ENCODE measurements at regions not wholly inside any gene's neighbourhood (a gene's known extent, or its start where the extent isn't known, plus 50 kb on each side); places are given as distances from the start of the nearest gene placed in this dataset.

DNA sequence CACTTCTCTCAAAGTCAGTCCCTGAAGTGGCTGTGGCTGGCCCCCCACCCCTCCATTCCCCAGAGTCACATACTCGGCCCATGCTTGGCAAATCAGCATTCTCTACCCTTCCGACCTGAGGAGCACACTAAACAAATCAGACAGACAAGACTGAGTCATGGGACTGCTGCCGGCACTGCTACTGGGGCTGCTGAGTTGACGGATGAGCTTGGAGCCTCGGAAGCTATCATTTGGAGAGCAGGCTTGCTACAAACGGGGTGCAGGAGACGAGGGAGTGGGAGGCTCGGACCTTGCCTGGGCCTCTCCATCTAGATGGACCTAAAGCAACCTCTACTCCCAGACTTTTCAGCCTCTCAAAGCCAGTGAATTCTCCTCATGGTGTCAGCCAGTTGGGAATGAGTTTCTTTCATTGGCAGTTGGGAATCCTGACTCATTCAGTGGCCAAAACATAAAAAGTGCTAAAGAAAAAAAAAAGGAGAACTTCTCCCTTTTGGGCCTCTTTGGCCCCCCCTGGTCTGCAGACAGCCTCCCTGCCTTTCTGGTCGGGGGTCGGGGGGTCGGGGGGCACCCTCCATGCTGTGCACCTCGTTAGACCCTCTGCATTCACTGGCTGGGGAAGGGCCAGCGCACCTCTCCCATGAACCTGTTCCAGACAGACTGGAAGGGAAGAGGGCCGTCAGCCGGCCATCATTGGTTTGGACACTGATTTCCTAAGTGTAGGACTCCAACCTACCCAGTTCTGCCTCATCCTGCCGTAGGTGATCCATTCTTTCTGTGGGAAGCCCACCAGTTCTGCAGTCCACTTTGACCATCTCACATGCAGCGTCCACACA is 52.3 kb upstream of the COL13A1 start:
- H3K27ac ChIP-seq = no peak overlapping the region
- ATAC-seq (replicated peaks in 6 of 8) = peak in 7 of 8 experiments; percentile 62 to 99 (median 97)
- H3K4me1 ChIP-seq (replicated peaks in 1 of 2) = peaks cover 8 to 24% of the 10 kb centered on the region in 2 donors
- WGBS, 10 experiments = 23 to 60% (median 32%) methylated on average over 2 to 7 of the region's 17 CpGs; no CpG with 5 or more reads in 6 of the 10 experiments
- in situ Hi-C loops (cut with MboI; ENCODE audit: low pct_unique_long_range_greater_than_20kb in 2 of 9, low sequenced_read_pairs in 9 of 9, unreplicated experiment in 9 of 9) = no loop called here
- H3K4me3 ChIP-seq = no peak overlapping the region

- Histone ChIP-seq H3K27ac (no peak overlapping the region), H3K4me1 (replicated peaks in 1 of 2) (peaks cover 8 to 24% of the 10 kb centered on the region in 2 donors), H3K4me3 (no peak overlapping the region)
- 85 to 100% (median 95%) methylated on average over 1 to 4 of the region's 9 CpGs; no CpG with 5 or more reads in 6 of the 10 experiments for WGBS, 10 experiments
- ATAC-seq (replicated peaks in 6 of 8) = peak in 1 of 8 experiments; percentile 8
- in situ Hi-C loops (cut with MboI; ENCODE audit: low pct_unique_long_range_greater_than_20kb in 2 of 9, low sequenced_read_pairs in 9 of 9, unreplicated experiment in 9 of 9) = no loop called here
Observed at GRCh38 chr10:69750011-69750373, 51.7 kb upstream of the COL13A1 start.

GRCh38 chr10:69750725-69751124 is 51.0 kb upstream of the COL13A1 start:
- Histone ChIP-seq H3K4me3 (no peak overlapping the region), H3K27ac (no peak overlapping the region), H3K4me1 (replicated peaks in 1 of 2) (peaks cover 8 to 24% of the 10 kb centered on the region in 2 donors)
- ATAC-seq (replicated peaks in 6 of 8) = no peak
- 22 to 80% (median 48%) methylated on average over 1 to 4 of the region's 4 CpGs; no CpG with 5 or more reads in 3 of the 10 experiments for WGBS, 10 experiments
- in situ Hi-C loops (cut with MboI; ENCODE audit: low pct_unique_long_range_greater_than_20kb in 2 of 9, low sequenced_read_pairs in 9 of 9, unreplicated experiment in 9 of 9) = no loop called here

- ATAC-seq (replicated peaks in 6 of 8) = no peak
- Histone ChIP-seq H3K27ac (no peak overlapping the region), H3K4me1 (replicated peaks in 1 of 2) (peaks cover 8 to 24% of the 10 kb centered on the region in 2 donors), H3K4me3 (no peak overlapping the region)
- in situ Hi-C loops (cut with MboI; ENCODE audit: low pct_unique_long_range_greater_than_20kb in 2 of 9, low sequenced_read_pairs in 9 of 9, unreplicated experiment in 9 of 9) = no loop called here
- WGBS, 10 experiments = 48 to 94% (median 65%) methylated on average over 1 to 4 of the region's 4 CpGs; no CpG with 5 or more reads in 2 of the 10 experiments
Observed at GRCh38 chr10:69751214-69751613, 50.5 kb upstream of the COL13A1 start.
